ENCODE measurements at regions not wholly inside any gene's neighbourhood (a gene's known extent, or its start where the extent isn't known, plus 50 kb on each side); places are given as distances from the start of the nearest gene placed in this dataset.

DNA sequence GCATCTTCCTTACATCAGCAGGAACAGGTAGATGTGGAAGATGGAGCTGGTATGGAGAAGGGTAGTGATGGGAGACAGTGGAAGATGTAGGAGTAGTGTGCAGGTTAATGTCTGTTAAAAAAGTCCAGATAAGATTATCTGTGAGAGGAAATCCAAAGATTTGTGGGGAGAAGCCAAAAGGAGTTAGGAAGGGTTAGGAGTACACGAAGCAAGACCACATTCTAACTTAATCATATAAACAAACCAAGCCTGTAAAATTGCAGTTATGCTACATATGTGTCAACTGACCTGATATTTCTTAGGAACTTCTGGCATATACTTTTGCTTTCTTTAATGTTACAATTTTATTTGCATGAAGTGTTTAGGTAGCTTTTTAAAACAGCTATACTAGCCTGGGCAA is 142.1 kb upstream of the DMRT1 start:
- peaks cover 28% of the 10 kb centered on the region; the same call in 1 of the 2 replicates for H4K20me1 ChIP-seq (ENCODE audit: insufficient read depth, low read length)
- TF ChIP-seq, protein P1, sequence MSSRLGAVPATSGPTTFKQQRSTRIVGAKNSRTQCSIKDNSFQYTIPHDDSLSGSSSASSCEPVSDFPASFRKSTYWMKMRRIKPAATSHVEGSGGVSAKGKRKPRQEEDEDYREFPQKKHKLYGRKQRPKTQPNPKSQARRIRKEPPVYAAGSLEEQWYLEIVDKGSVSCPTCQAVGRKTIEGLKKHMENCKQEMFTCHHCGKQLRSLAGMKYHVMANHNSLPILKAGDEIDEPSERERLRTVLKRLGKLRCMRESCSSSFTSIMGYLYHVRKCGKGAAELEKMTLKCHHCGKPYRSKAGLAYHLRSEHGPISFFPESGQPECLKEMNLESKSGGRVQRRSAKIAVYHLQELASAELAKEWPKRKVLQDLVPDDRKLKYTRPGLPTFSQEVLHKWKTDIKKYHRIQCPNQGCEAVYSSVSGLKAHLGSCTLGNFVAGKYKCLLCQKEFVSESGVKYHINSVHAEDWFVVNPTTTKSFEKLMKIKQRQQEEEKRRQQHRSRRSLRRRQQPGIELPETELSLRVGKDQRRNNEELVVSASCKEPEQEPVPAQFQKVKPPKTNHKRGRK (CRISPR knock-in tag; IDR thresholded peaks at IDR 0.05): no peak
- no peak for TF ChIP-seq SAFB2 (CRISPR knock-in tag; IDR thresholded peaks at IDR 0.05; ENCODE audit: borderline replicate concordance, low read depth)
- TF ChIP-seq, protein P2, sequence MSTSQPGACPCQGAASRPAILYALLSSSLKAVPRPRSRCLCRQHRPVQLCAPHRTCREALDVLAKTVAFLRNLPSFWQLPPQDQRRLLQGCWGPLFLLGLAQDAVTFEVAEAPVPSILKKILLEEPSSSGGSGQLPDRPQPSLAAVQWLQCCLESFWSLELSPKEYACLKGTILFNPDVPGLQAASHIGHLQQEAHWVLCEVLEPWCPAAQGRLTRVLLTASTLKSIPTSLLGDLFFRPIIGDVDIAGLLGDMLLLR (CRISPR knock-in tag; IDR thresholded peaks at IDR 0.05): no peak
- TF ChIP-seq CHD4 (IDR thresholded peaks at IDR 0.05; ENCODE audit: borderline replicate concordance, low read length): no peak
- no peak for TF ChIP-seq PAF1 (CRISPR knock-in tag; IDR thresholded peaks at IDR 0.05)
- TF ChIP-seq ZNF30 (CRISPR knock-in tag; IDR thresholded peaks at IDR 0.05): no peak
- no peak for TF ChIP-seq ZNF329 (CRISPR knock-in tag; IDR thresholded peaks at IDR 0.05; ENCODE audit: low read depth)
- no peak for TF ChIP-seq ZMYM2 (CRISPR knock-in tag; IDR thresholded peaks at IDR 0.05)
- TF ChIP-seq HOXD1 (CRISPR knock-in tag; IDR thresholded peaks at IDR 0.05): no peak
- TF ChIP-seq RNF2 (conservative IDR thresholded peaks at IDR 0.05; ENCODE audit: low read depth): no peak
- TF ChIP-seq ZNF224 (CRISPR knock-in tag; IDR thresholded peaks at IDR 0.05): no peak
- TF ChIP-seq AHR (CRISPR knock-in tag; IDR thresholded peaks at IDR 0.05): no peak
- H3K9me3 ChIP-seq (ENCODE audit: low read length): no peaks in the 10 kb centered on the region
- H3K9ac ChIP-seq (ENCODE audit: insufficient read depth, low read depth, low read length): no peak overlapping the region
- POLR2A ChIA-PET: interaction anchor here (0.9 to 5.5 kb wide), 2 partner anchors 15 to 25 kb away, joined by 3 to 35 read pairs; no protein-coding TSS in a partner anchor
- no peak overlapping the region for H3K4me3 ChIP-seq (replicated peaks in 1 of 3; ENCODE audit: insufficient read depth in 1 of 3, low read depth in 2 of 3, low read length in 3 of 3)
- 86% methylated on average over 1 of the region's 1 CpG for WGBS (ENCODE audit: low lambda C conversion rate)
- in situ Hi-C loops (cut with HindIII; ENCODE audit: extremely low pct_ligation_motif_present, low pct_unique_long_range_greater_than_20kb) (no loop called here), intact Hi-C loops (cut with micrococcal nuclease; ENCODE audit: unreplicated experiment) (no loop called here)
- FAIRE-seq (no peak), ATAC-seq (no peak), DNase-seq (ENCODE audit: low spot score) (no peak)
- H2AFZ ChIP-seq (ENCODE audit: low read length): no peak overlapping the region
- no peaks in the 10 kb centered on the region for H3K27me3 ChIP-seq (ENCODE audit: control insufficient read depth in 1 of 2, insufficient read depth in 2 of 2, low read length in 2 of 2)
- H3K79me2 ChIP-seq (ENCODE audit: insufficient read depth, low read length): peaks cover 98% of the 10 kb centered on the region
- peaks cover 99% of the 10 kb centered on the region for H3K4me1 ChIP-seq (ENCODE audit: insufficient read depth, low read length)
- BruUV-seq (replicated peaks): no TSS peak
- CTCF ChIA-PET (ENCODE audit: low intra/inter-chr PET ratio, low total read pairs): no interaction called here
- H3K36me3 ChIP-seq (replicated peaks in 1 of 2; ENCODE audit: control insufficient read depth in 1 of 2, insufficient read depth in 2 of 2, low read length in 2 of 2): peaks cover 3 to 40% of the 10 kb centered on the region in 2 experiments; a peak in 4 of 5 replicates
- no peak overlapping the region for H3K27ac ChIP-seq (ENCODE audit: extremely low read length, insufficient read depth, low read length)
- H3K4me2 ChIP-seq (ENCODE audit: low read depth, low read length): no peak overlapping the region

Measured in HepG2 (cell line).